ENCODE measurements at regions not wholly inside any gene's neighbourhood (a gene's known extent, or its start where the extent isn't known, plus 50 kb on each side); places are given as distances from the start of the nearest gene placed in this dataset.

GRCh38 chr7:86975449-86975848 is 84.0 kb downstream of the ELAPOR2 start:
- no peak for FAIRE-seq
- no peak for DNase-seq (ENCODE audit: low spot score)

DNA sequence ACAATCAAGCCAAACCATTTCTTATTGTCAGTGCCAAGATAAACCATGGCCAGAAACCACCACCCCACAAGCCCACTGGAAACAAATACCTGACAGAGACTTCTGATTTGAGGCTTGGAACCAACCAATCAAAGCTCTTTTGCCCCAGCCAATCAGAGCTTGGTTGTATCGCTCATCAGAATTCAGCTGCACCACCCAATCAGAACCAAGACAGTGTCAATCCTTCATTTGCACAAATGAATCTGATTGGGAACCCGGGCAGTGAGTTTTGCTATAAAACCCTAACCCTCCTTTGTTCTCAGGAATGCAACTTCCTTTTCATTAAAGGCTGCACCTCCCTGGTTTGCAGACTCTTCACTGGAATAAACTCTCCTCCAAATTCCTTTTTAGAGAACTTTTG is 87.4 kb downstream of the ELAPOR2 start:
- no peak for DNase-seq (ENCODE audit: low spot score)

DNA sequence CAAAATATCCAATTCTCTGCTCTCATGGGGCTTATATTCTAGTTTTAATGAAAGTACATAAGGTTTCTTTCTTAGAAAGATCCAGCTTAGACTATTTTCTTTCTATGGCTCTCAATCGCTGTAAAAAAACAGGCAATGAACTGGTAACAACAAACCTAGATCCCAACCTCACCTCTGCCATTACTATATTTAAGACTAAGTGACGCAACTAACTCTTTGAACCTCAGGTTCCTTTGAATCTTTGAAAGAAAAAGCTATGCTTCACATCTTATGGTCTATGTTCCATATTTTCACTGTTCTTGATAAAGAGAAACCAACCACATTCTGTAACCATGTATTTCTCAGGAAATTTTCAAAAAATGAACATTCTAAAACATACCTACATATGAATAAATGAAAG is 88.5 kb downstream of the ELAPOR2 start:
- FAIRE-seq (no peak), DNase-seq (ENCODE audit: low spot score) (no peak)

More for the DNA sequence above, 87.4 kb downstream of the ELAPOR2 start:
- no peak for FAIRE-seq

DNA sequence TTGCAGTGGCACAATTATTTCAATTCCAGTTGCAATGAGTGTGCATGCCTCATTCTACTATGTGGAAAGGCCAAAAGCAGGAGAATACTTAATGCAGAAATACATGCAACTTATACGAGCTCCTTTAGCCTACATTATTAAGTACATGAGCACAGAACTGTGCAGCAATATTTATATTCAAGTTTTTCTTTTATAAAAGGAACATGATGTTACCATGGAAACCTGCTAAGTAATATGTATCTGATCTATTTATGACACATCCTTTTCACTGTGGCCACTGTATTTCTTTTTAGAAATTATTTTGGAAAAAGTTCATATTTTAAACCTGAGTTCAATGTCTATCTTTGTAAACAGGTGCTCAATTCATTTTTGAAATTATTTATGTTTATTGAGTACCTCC is 88.9 kb downstream of the ELAPOR2 start:
- FAIRE-seq (no peak), DNase-seq (ENCODE audit: low spot score) (no peak)

DNA sequence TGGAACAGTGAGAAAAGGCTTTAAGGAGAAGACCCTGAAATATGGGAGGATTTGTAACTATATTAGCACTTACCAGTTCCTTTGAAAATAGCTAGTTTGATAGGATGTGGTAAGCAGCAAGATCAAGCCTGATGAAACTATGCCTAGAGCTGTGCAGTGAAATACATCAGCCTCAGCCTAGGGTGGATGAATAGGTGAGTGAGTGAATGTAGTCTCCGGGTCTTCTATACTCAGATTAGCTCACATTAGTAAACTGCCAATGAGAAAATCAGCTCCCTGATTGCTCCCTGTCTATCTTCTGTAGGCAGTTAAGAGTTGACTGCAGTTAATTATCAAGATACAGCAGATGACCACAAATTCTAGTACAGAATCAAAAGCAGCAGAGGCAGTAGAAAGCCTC is 89.6 kb downstream of the ELAPOR2 start:
- FAIRE-seq (no peak), DNase-seq (ENCODE audit: low spot score) (no peak)

DNA sequence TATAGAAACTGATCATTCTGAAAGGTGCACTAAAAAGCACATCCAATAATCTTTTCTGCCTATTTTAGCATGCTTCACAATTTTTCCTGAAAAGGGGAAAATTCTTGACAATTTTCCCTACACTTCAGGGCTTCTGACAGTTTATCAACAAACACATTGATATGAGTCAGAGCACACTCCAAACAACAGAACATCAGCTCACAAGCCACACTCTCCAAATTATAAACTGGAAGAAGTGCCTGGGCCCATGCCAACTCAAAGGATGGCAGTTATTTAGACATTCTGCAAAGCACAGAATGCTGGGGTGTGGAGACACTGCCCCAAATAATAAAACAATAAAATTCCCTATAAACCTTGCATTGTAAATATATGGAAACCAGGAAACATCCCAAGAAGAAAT is 90.8 kb downstream of the ELAPOR2 start:
- no peak for FAIRE-seq
- no peak for DNase-seq (ENCODE audit: low spot score)

DNA sequence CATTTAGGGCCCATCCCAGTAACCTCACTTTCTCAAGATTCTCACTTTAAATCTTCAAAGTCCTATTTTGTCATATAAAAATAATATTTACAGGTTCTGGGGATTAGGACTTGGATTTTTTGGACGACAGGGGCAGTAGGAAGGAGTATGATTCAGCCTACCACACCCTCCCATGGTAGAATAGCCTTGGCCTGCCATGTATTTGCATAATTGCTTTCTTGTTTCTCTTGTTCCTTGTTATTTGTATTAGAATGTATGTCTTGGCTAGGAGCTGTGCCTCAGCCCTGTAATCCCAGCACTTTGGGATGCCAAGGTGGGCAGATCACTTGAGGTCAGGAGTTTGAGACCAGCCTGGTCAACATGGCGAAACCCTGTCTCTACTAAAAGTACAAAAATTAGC is 92.5 kb downstream of the ELAPOR2 start:
- FAIRE-seq (no peak), DNase-seq (ENCODE audit: low spot score) (no peak)

- FAIRE-seq = peak; percentile 79
Observed at GRCh38 chr7:86965727-86966120, 93.7 kb downstream of the ELAPOR2 start.

DNA sequence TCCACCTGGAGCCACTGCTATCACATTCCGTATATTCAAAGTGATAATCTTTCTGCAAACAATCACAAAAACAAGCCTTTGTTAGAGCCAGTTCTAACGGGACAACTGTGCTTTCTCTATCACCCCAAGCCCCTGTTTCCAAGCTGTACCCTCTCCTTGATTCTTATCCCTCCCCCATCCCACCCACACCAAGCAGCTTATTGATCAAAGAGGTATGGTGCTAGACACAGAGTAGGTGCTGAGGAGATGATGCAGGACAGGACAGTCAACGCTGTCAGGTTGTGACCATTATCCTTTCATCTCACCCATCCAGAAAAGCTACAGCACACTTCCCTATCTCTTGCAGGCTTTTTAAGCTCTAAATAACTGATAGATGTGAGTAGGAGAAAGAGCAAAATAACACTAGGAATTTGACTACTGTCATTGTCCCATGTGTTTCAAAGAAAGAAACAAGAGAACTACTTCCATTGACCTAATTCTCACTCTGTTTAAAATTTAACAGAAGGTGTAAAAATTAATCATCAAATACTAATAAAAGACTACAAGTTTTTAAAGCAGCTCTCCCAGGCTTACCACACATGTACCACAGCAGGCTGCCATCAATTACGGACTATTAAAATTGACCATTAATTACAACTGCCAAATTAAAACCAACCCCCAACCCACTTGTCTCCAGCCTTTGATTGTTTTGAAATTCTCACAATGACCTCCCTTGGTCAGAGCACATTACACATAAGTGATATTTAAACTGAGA is 94.3 kb downstream of the ELAPOR2 start:
- no peak for DNase-seq (ENCODE audit: low spot score)
- FAIRE-seq = no peak

More at GRCh38 chr7:86965727-86966120, 93.7 kb downstream of the ELAPOR2 start:
- no peak for DNase-seq (ENCODE audit: low spot score)

GRCh38 chr7:86963599-86964230 is 95.7 kb downstream of the ELAPOR2 start:
- DNase-seq (ENCODE audit: low spot score) = no peak
- no peak for FAIRE-seq

DNA sequence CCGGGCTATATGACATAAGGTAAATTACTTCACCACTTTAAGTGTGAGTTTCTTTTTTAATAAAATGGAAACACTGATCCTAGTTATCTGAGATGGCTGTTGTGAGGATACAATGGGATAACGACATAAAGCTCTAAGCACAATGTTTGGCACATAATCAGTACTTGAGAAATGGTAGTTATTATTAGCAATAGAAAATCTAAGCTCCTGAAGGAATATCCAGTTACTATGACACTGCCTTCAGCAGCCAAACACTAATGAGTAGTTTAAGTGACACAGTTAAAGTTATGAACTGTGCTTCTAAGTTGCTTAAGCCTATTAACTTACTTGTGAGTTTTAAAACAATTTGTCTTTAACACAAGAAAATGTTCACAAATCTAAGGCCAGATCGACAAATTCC is 96.8 kb downstream of the ELAPOR2 start:
- FAIRE-seq = no peak
- no peak for DNase-seq (ENCODE audit: low spot score)

GRCh38 chr7:86961686-86962085 is 97.8 kb downstream of the ELAPOR2 start:
- DNase-seq (ENCODE audit: low spot score) (no peak), FAIRE-seq (no peak)

- no peak for DNase-seq (ENCODE audit: low spot score)
- no peak for FAIRE-seq
Observed at GRCh38 chr7:86958380-86958779, 101.1 kb downstream of the ELAPOR2 start.

DNA sequence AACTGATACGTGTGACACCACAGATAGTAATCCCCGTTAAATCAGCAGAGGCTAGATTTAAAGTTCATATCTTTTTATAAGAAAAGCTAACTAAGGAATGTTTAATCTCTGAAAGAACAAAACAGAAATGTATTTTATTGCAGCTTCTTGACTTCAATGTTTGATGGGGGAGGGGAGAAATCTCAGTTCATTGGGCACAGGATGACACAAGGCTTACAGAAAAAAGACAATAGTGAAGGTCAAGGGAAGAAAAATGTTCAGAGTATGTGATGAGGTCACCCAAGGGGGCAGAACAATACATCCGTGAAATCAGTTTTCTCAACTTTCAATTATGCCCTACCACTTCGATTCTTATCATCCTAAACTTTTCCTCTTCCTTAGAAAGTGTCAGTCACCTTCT is 102.9 kb downstream of the ELAPOR2 start:
- DNase-seq (ENCODE audit: low spot score) = no peak
- FAIRE-seq = no peak

GRCh38 chr7:86955895-86956503 is 103.5 kb downstream of the ELAPOR2 start:
- FAIRE-seq (no peak), DNase-seq (ENCODE audit: low spot score) (no peak)

DNA sequence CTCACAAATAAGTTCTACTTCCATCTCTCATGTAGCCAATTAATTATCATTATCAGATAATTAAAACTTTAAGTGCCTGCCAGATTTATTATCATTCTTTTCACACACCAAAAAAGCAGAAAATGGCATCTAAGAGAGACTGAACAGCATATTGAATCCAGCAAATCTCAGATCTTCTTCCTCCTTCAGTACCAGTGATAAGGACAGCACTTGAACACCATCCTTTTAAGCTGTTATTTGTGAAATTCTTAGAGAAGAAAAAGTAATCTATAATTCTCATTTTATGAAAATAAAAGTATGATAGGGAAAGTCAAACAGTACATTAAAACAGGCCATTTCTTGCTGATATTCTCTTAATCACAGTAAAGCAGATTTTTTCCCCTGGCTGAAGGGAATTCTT is 104.5 kb downstream of the ELAPOR2 start:
- FAIRE-seq = no peak

DNA sequence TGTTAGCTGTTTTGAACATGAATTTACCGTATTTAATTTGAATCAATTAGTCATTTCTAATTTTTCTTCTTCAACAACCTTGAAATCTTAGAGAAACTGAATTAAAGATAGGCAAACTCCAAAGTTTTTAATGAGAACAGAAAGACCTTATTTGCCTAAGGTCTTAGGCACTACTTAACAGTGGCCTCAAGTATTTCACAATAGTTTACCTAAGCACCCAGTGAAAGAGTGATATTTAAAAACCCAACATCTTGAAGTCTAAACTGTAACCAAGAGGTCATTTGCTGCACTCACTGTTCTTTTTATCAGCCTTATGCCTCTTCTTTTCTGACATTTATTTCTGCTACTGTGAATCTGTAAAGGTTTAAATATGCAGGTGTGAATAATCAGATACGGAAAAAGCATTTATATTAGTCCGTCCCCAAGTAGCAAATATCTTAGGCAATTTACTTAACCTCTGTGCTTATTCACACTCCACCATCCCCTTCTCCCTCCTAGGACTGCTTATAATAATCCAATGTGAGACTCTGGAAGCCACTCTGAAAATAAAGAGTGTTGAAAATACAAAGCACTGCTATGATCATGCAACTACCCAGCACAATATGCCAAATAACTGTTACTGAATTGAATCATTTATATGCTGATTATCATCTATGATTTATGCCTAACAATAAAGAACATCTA is 105.7 kb downstream of the ELAPOR2 start:
- DNase-seq (ENCODE audit: low spot score) = no peak
- FAIRE-seq = no peak

More for the DNA sequence above, 104.5 kb downstream of the ELAPOR2 start:
- DNase-seq (ENCODE audit: low spot score) = no peak

- FAIRE-seq = peak; percentile 17
- no peak for DNase-seq (ENCODE audit: low spot score)
Observed at GRCh38 chr7:86953219-86953618, 106.2 kb downstream of the ELAPOR2 start.

GRCh38 chr7:86951895-86952294 is 107.6 kb downstream of the ELAPOR2 start:
- DNase-seq (ENCODE audit: low spot score) (no peak), FAIRE-seq (no peak)

DNA sequence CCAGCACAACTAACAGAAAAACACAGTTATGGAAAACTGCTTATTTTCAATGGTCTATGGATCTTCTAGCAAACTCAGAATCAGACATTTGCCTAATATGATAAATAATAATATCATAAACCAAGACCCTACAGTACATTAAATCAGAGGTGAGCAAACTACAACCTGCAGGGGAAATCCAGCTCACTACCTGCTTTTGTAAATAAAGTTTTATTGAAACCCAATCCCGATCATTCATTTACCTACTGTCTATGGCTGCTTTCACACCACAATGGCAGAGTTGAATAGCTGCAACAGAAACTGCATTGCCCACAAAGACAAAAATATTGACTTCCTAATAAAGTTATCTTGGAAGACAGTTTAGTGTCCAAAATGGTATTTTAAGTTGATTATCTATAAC is 108.5 kb downstream of the ELAPOR2 start:
- FAIRE-seq = no peak
- no peak for DNase-seq (ENCODE audit: low spot score)

GRCh38 chr7:86950360-86950759 is 109.1 kb downstream of the ELAPOR2 start:
- no peak for FAIRE-seq
- DNase-seq (ENCODE audit: low spot score) = no peak

DNA sequence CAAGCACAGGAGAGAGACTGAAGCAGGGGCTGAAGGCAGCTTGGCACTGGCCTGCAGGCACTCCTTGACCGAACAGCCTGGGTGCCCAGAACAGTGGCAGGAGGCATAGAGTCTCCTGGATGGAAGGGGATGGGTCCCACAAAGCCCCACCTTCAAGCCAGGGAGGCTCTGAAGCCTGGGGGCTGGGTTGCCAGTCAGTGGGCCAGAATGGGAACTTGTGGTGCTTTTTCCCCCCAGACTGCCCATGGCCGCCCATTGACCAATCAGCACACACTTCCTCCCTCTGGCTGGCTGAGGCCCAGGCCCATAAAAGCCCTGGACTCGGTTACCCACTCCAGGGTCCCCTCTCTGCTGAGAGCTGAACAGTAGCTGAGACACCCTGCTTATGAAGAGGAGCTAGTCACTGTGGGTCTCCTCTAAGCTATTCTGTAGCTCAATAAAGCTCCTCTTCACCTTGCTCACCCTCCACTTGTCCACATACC is 109.6 kb downstream of the ELAPOR2 start:
- DNase-seq (ENCODE audit: low spot score) (no peak), FAIRE-seq (no peak)
